ENCODE measurements at regions not wholly inside any gene's neighbourhood (a gene's known extent, or its start where the extent isn't known, plus 50 kb on each side); places are given as distances from the start of the nearest gene placed in this dataset.

GRCh38 chr9:24939109-24939850 is 393.6 kb upstream of the IZUMO3 start:
- no peak for DNase-seq (ENCODE audit: low read depth)
- no peak overlapping the region for H3K4me3 ChIP-seq (ENCODE audit: low read depth, low read length)
- no peak for TF ChIP-seq CTCF (IDR thresholded peaks at IDR 0.05; ENCODE audit: insufficient read depth, low read length)

DNA sequence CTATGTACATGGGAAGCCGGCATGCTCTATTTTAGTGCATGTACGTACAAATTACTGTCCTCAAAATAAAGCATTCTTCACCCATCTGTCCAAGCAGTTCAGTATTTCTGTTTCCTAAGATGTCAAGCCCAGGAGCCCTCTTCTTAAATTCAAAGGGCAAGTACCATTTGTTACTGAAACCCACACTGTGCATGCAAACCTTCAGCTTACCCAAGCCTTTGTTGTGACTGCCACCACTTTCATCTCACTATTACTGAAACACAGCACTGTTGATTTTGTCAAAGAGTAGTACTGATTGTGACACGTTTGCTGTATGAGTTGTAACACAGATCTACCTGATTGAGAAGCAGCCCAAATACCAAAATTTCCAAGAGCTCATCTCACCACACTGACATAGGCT is 390.4 kb upstream of the IZUMO3 start:
- no peak for TF ChIP-seq CTCF (IDR thresholded peaks at IDR 0.05; ENCODE audit: insufficient read depth, low read length)
- DNase-seq (ENCODE audit: low read depth) = no peak
- H3K4me3 ChIP-seq (ENCODE audit: low read depth, low read length) = no peak overlapping the region

DNA sequence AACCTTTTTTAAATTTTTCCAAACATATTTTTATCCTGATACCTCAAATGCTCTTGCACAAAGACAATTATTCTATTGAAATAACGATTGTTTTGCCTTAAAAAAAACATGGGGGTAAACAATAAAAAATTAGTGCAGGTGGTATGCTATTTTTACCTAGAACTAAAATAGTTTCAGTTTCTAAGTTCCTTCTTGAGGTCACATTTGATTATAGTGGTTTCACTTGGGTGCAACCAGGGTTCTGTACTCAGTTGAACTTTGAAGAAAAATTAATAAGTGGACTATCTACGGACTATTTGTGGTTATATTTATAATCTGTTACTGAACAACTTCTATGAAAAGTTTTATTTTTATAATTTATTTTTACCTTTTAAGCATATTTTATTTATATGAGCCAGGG is 387.1 kb upstream of the IZUMO3 start:
- DNase-seq (ENCODE audit: low read depth) = no peak
- TF ChIP-seq CTCF (IDR thresholded peaks at IDR 0.05; ENCODE audit: insufficient read depth, low read length) = no peak
- no peak overlapping the region for H3K4me3 ChIP-seq (ENCODE audit: low read depth, low read length)

GRCh38 chr9:24931894-24932293 is 386.2 kb upstream of the IZUMO3 start:
- no peak overlapping the region for H3K4me3 ChIP-seq (ENCODE audit: low read depth, low read length)
- DNase-seq (ENCODE audit: low read depth) = no peak
- no peak for TF ChIP-seq CTCF (IDR thresholded peaks at IDR 0.05; ENCODE audit: insufficient read depth, low read length)

DNA sequence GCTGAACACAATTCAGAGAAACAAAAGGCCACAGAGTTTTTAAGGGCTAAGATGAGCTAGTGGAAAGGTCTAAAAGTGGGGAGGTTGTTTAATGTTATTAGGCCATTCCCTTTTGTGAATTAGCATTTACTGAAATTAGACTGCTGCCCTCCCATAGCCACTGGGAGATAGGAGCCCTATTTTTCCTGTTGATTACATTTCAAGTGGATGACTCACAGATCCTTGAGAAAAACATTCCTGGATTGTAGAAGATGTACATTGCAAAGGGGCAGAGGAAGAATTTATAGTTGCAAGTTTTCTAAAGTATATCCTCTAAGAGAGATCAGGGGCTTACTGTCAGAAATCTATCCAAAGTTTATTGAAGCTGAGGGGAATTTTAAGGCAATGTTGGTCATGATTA is 367.1 kb upstream of the IZUMO3 start:
- TF ChIP-seq CTCF (IDR thresholded peaks at IDR 0.05; ENCODE audit: insufficient read depth, low read length) = no peak
- no peak for DNase-seq (ENCODE audit: low read depth)
- H3K4me3 ChIP-seq (ENCODE audit: low read depth, low read length) = no peak overlapping the region

DNA sequence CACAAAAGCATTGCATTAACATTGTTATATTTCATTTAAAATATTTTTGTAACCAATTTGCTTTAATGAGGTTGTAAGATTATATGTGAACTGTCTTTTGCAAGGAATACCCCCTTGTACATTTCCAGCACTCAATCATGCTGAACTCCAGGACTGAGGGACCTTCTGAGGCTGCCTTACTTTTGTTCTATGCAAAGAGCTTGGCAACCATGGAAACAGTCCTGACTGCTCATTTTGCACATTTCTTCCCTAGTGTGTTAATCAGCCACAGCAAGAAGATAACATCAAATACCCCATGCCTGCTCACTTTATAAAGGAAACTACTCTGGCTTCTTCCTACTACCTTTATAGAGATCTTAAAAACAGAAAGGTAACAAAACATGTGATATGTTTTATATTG is 355.6 kb upstream of the IZUMO3 start:
- no peak for TF ChIP-seq CTCF (IDR thresholded peaks at IDR 0.05; ENCODE audit: insufficient read depth, low read length)
- no peak for DNase-seq (ENCODE audit: low read depth)
- H3K4me3 ChIP-seq (ENCODE audit: low read depth, low read length) = no peak overlapping the region

GRCh38 chr9:24900179-24900578 is 354.5 kb upstream of the IZUMO3 start:
- DNase-seq (ENCODE audit: low read depth) = no peak
- TF ChIP-seq CTCF (IDR thresholded peaks at IDR 0.05; ENCODE audit: insufficient read depth, low read length) = no peak
- no peak overlapping the region for H3K4me3 ChIP-seq (ENCODE audit: low read depth, low read length)
